ENCODE measurements at regions not wholly inside any gene's neighbourhood (a gene's known extent, or its start where the extent isn't known, plus 50 kb on each side); places are given as distances from the start of the nearest gene placed in this dataset.

DNA sequence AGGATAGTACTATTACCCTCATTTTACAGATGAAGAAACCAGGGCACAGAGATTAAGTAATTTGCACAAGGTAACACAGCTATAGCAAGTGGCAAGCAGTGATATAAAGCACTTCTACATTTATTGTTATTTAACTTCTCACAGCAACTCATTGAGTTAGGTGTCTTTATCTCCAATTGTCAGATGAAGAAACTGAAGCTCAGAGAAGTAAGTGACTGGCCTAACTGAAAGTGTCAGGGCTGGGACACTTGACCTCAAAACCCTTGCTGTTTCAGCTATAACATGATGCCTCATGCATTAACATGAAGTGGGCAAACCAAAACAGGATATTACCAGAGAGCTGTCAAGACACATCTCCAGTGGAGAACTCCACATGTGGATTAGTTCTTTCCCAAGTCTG, 65.8 kb upstream of the LEKR1 start:
- no peaks in the 10 kb centered on the region for H3K27me3 ChIP-seq
- no peak overlapping the region for H3K4me3 ChIP-seq
- peaks cover 15% of the 10 kb centered on the region for H3K4me1 ChIP-seq (ENCODE audit: low read depth)
- no peaks in the 10 kb centered on the region for H3K36me3 ChIP-seq
- peak overlapping the region; percentile 45 for H3K27ac ChIP-seq
- H3K9me3 ChIP-seq (ENCODE audit: low read depth) = no peaks in the 10 kb centered on the region
- DNase-seq (ENCODE audit: low read depth in 1 of 2, low spot score in 1 of 2) = peak in 1 of 2 donors; percentile 24
- TF ChIP-seq CTCF (IDR thresholded peaks at IDR 0.05; ENCODE audit: low read depth, low read length) = no peak

DNA sequence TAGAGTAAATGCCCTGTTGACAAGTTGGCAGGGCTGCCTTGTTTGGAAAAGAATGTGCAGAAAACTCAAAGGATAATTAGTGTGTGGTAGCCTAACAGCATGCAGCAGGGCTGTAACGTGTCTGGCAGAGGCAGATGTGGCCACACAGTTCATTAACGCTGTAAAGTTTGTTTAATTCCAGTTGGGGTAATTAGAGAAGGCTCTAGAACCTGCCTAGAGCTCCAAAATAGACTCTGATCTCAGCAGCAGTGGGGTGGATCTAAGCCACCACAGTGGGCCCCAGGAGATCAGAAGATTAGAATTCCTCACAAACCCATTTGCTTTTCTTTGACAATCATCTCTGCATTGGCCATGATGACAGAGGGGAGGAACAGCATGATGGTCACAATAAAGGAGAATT, 65.1 kb upstream of the LEKR1 start:
- H3K27ac ChIP-seq = peak overlapping the region; percentile 45
- peaks cover 15% of the 10 kb centered on the region for H3K4me1 ChIP-seq (ENCODE audit: low read depth)
- no peak overlapping the region for H3K4me3 ChIP-seq
- DNase-seq (ENCODE audit: low read depth in 1 of 2, low spot score in 1 of 2) = no peak
- no peaks in the 10 kb centered on the region for H3K36me3 ChIP-seq
- TF ChIP-seq CTCF (IDR thresholded peaks at IDR 0.05; ENCODE audit: low read depth, low read length) = no peak
- no peaks in the 10 kb centered on the region for H3K27me3 ChIP-seq
- H3K9me3 ChIP-seq (ENCODE audit: low read depth) = no peaks in the 10 kb centered on the region

- Histone ChIP-seq H3K27ac (no peak overlapping the region), H3K27me3 (no peaks in the 10 kb centered on the region), H3K9me3 (ENCODE audit: low read depth) (no peaks in the 10 kb centered on the region), H3K4me3 (no peak overlapping the region), H3K36me3 (no peaks in the 10 kb centered on the region), H3K4me1 (ENCODE audit: low read depth) (peaks cover 15% of the 10 kb centered on the region)
- DNase-seq (ENCODE audit: low read depth in 1 of 2, low spot score in 1 of 2) = peak in 1 of 2 donors; percentile 39
- no peak for TF ChIP-seq CTCF (IDR thresholded peaks at IDR 0.05; ENCODE audit: low read depth, low read length)
These were observed 64.3 kb upstream of the LEKR1 start for GRCh38 chr3:156761713-156762451.

GRCh38 chr3:156762631-156763185, 63.4 kb upstream of the LEKR1 start:
- no peak overlapping the region for H3K27ac ChIP-seq
- H3K4me3 ChIP-seq = no peak overlapping the region
- TF ChIP-seq CTCF (IDR thresholded peaks at IDR 0.05; ENCODE audit: low read depth, low read length) = no peak
- H3K9me3 ChIP-seq (ENCODE audit: low read depth) = no peaks in the 10 kb centered on the region
- no peaks in the 10 kb centered on the region for H3K27me3 ChIP-seq
- DNase-seq (ENCODE audit: low read depth in 1 of 2, low spot score in 1 of 2) = peak in 1 of 2 donors; percentile 95
- H3K36me3 ChIP-seq = no peaks in the 10 kb centered on the region
- H3K4me1 ChIP-seq (ENCODE audit: low read depth) = peaks cover 15% of the 10 kb centered on the region

- Histone ChIP-seq H3K9me3 (ENCODE audit: low read depth) (no peaks in the 10 kb centered on the region), H3K4me1 (ENCODE audit: low read depth) (peaks cover 15% of the 10 kb centered on the region), H3K27ac (no peak overlapping the region)
These were observed 62.8 kb upstream of the LEKR1 start for GRCh38 chr3:156763386-156763785.

More at GRCh38 chr3:156763386-156763785, 62.8 kb upstream of the LEKR1 start:
- Histone ChIP-seq H3K36me3 (no peaks in the 10 kb centered on the region), H3K27me3 (no peaks in the 10 kb centered on the region), H3K4me3 (no peak overlapping the region)
- no peak for TF ChIP-seq CTCF (IDR thresholded peaks at IDR 0.05; ENCODE audit: low read depth, low read length)
- DNase-seq (ENCODE audit: low read depth in 1 of 2, low spot score in 1 of 2) = no peak
